ENCODE measurements at regions not wholly inside any gene's neighbourhood (a gene's known extent, or its start where the extent isn't known, plus 50 kb on each side); places are given as distances from the start of the nearest gene placed in this dataset.
"Not testable (repeated sequence)": the region's sequence is repeated elsewhere in the genome, so short reads cannot be mapped to it uniquely, and the experiment has no call there.

GRCh38 chr22:19604711-19605268 is 80.6 kb upstream of the CLDN5 start:
- Mint-ChIP-seq H3K4me1 (peaks cover 16 to 61% (median 41%) of the 10 kb centered on the region in 4 donors), H3K9me3 (no peaks in the 10 kb centered on the region), H3K27me3 (peaks cover 0 to 3% (median 0%) of the 10 kb centered on the region in 5 donors), H3K36me3 (no peaks in the 10 kb centered on the region), H3K27ac (peak overlapping the region in 5 of 10 donors; percentile 2 to 76 (median 61)), H3K4me3 (no peak overlapping the region)
- ATAC-seq (no peak), DNase-seq (no peak)
- POLR2A ChIA-PET, result no interaction called here

DNA sequence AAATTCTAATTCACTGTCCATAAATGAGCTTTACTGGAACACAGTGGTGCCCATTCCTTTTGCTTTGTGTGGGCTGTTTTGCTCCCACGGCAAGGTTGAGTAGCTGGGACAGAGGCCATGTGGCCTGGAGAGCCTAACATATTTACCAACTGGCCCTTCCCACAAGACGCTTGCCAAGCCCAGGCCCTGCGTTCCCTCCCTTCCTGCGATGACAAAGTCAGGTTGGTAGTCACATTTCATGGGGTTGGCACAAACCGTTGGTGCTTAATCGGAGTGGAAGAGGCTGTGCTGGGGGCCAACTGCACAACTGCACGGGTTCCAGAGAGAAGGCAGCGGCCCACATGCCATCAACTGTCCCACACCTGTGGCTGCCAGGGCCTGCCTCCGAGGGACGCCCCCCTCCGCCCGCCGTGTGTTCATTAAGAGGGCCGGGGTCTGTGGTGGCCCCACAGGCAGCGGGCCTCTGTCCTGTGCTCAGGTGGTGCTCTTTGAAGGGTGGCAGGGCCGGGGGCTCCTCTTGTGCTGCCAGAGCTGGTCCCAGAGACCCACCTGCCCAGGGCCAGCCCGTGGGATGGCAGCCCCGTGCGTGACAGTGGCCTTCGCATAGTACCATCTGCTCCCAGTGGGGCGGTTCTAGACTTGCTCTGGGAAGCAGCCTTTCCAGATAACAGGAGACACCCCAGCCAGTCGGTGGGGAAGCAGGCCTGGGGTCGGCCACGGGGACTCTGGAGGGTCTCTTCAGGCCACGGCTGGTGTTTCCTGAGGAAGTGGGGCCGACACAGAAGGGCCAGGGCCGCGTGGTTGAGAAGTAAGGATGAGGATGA is 81.5 kb upstream of the CLDN5 start:
- peaks cover 0 to 3% (median 0%) of the 10 kb centered on the region in 5 donors for H3K27me3 Mint-ChIP-seq
- POLR2A ChIA-PET, result no interaction called here
- H3K36me3 Mint-ChIP-seq, result no peaks in the 10 kb centered on the region
- H3K9me3 Mint-ChIP-seq, result no peaks in the 10 kb centered on the region
- H3K4me1 Mint-ChIP-seq, result peaks cover 16 to 64% (median 45%) of the 10 kb centered on the region in 4 donors
- H3K4me3 Mint-ChIP-seq, result no peak overlapping the region
- DNase-seq (no peak), ATAC-seq (no peak)
- H3K27ac Mint-ChIP-seq, result peak overlapping the region in 6 of 10 donors; percentile 20 to 91 (median 87)

DNA sequence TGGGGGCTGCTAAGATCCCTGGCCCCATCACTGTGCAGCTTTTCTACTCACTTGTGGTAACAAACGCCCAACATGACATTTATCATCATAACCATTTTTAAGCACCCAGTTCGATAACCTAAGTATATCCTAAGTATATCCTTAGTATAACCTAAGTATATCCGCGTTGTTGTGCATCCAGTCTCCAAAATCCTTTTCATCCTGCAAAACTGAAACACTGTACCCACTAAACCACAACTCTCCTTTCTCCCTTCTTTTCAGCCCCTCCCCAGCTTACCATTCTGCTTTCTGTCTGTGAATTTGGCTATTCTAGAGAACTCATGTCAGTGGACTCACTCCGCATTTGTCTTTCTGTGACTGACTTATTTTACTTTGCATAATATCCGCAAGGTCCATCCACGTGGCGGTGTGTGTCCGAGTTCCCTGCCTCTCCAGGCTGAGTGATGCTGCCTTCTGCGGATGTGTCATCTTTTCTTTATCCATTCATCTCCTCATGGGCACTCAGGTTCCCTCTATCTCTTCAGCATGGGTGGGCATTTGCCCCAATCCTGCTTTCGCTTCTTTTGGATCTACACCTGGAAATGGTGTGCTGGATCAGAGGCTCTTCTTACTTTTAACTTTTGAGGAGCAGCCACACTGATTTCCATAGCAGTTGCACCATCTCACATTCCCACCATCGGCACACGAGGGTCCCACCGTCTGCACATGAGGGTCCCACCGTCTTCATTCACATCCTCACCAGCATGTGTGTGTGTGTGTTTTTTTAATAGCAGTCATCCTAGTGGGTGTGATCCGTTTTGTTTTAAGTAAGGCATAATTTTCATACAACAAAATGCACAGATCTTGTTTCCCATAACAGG is 82.4 kb upstream of the CLDN5 start:
- Mint-ChIP-seq H3K9me3 (no peaks in the 10 kb centered on the region), H3K27ac (peak overlapping the region; percentile 29 to 91 (median 86)), H3K27me3 (peaks cover 0 to 3% (median 0%) of the 10 kb centered on the region in 5 donors), H3K4me3 (peak overlapping the region in 8 of 10 donors; percentile 41 to 69 (median 54)), H3K36me3 (no peaks in the 10 kb centered on the region), H3K4me1 (peaks cover 16 to 68% (median 47%) of the 10 kb centered on the region in 4 donors)
- no peak for ATAC-seq
- no peak for DNase-seq
- POLR2A ChIA-PET, result interaction anchor here (4.5 kb wide), 1 partner anchor 8 kb away, joined by 28 read pairs; no protein-coding TSS in a partner anchor

- no peaks in the 10 kb centered on the region for H3K9me3 Mint-ChIP-seq
- peak overlapping the region in 9 of 10 donors; percentile 28 to 69 (median 54) for H3K4me3 Mint-ChIP-seq
- H3K27me3 Mint-ChIP-seq, result peaks cover 0 to 3% (median 0%) of the 10 kb centered on the region in 5 donors
- H3K4me1 Mint-ChIP-seq, result peaks cover 16 to 67% (median 43%) of the 10 kb centered on the region in 4 donors
- POLR2A ChIA-PET, result interaction anchor here (1.0 to 4.5 kb wide), 2 partner anchors 9 to 128 kb away, joined by 3 to 28 read pairs; partner anchors contain the start of genes CDC45 and UFD1
- ATAC-seq (peak; percentile 80 to 90), DNase-seq (peak in 7 of 10 donors; percentile 19 to 57 (median 41))
- H3K27ac Mint-ChIP-seq, result peak overlapping the region; percentile 25 to 91 (median 86)
- H3K36me3 Mint-ChIP-seq, result no peaks in the 10 kb centered on the region
Observed at GRCh38 chr22:19607192-19608002, 83.2 kb upstream of the CLDN5 start.

- peaks cover 13 to 59% (median 36%) of the 10 kb centered on the region in 4 donors for H3K4me1 Mint-ChIP-seq
- no peak for ATAC-seq
- DNase-seq, result no peak
- H3K9me3 Mint-ChIP-seq, result no peaks in the 10 kb centered on the region
- H3K27ac Mint-ChIP-seq, result peak overlapping the region in 7 of 10 donors; percentile 19 to 91 (median 87)
- H3K36me3 Mint-ChIP-seq, result no peaks in the 10 kb centered on the region
- POLR2A ChIA-PET, result interaction anchor here (1.0 to 4.5 kb wide), 3 partner anchors 10 to 129 kb away, joined by 3 to 28 read pairs (median 3); partner anchors contain the start of genes CDC45 and UFD1
- H3K27me3 Mint-ChIP-seq, result no peaks in the 10 kb centered on the region
- peak overlapping the region in 4 of 10 donors; percentile 36 to 60 (median 39) for H3K4me3 Mint-ChIP-seq
Observed at GRCh38 chr22:19608003-19608690, 83.9 kb upstream of the CLDN5 start.

- Mint-ChIP-seq H3K4me3 (peak overlapping the region in 2 of 10 donors; percentile 39 to 44), H3K4me1 (peaks cover 11 to 53% (median 34%) of the 10 kb centered on the region in 4 donors), H3K27ac (peak overlapping the region in 2 of 10 donors; percentile 88 to 94)
- ATAC-seq, DNase-seq, H3K9me3 Mint-ChIP-seq, H3K27me3 Mint-ChIP-seq, H3K36me3 Mint-ChIP-seq: not testable (repeated sequence)
- POLR2A ChIA-PET, result interaction anchor here (0.7 to 4.5 kb wide), 3 partner anchors 11 to 881 kb away, joined by 3 to 28 read pairs (median 6); partner anchors contain the start of gene HIRA
Observed at GRCh38 chr22:19609753-19610152, 85.5 kb upstream of the CLDN5 start.

GRCh38 chr22:19610518-19611253 is 86.5 kb upstream of the CLDN5 start:
- Mint-ChIP-seq H3K4me1 (peaks cover 9 to 50% (median 34%) of the 10 kb centered on the region in 4 donors), H3K9me3 (no peaks in the 10 kb centered on the region), H3K4me3 (peak overlapping the region in 7 of 10 donors; percentile 27 to 62 (median 37)), H3K27ac (peak overlapping the region in 9 of 10 donors; percentile 29 to 89 (median 77)), H3K36me3 (no peaks in the 10 kb centered on the region), H3K27me3 (no peaks in the 10 kb centered on the region)
- peak; percentile 37 to 50 for ATAC-seq
- POLR2A ChIA-PET, result interaction anchor here (1.0 to 4.5 kb wide), 2 partner anchors 12 to 179 kb away, joined by 3 to 28 read pairs; partner anchors contain the start of gene HIRA
- peak in 4 of 10 donors; percentile 4 to 28 (median 14) for DNase-seq

DNA sequence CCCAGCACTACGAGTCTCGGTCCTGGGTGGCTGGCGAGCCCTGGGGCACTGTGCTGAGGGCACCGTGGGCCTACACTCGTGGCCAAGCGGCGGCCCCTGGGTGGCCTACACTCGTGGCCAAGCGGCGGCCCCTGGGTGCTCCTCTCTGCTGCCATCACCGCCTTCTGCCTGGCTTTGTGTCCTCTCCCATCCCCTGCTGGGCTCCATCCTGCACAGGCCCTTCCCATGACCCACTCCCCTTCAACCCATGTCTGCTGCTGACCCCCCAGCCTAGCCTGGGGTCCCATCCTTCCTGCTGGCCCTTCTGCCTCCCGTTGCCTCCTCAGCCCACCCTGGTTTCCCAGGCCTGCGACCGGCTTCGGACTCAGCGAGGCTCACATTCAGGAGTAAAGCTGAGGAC is 87.4 kb upstream of the CLDN5 start:
- H3K36me3 Mint-ChIP-seq, result no peaks in the 10 kb centered on the region
- H3K4me3 Mint-ChIP-seq, result peak overlapping the region in 1 of 10 donors; percentile 64
- no peaks in the 10 kb centered on the region for H3K27me3 Mint-ChIP-seq
- no peak for DNase-seq
- peak overlapping the region in 2 of 10 donors; percentile 44 to 87 for H3K27ac Mint-ChIP-seq
- no peaks in the 10 kb centered on the region for H3K9me3 Mint-ChIP-seq
- no peak for ATAC-seq
- POLR2A ChIA-PET, result no interaction called here
- H3K4me1 Mint-ChIP-seq, result peaks cover 7 to 46% (median 33%) of the 10 kb centered on the region in 4 donors

DNA sequence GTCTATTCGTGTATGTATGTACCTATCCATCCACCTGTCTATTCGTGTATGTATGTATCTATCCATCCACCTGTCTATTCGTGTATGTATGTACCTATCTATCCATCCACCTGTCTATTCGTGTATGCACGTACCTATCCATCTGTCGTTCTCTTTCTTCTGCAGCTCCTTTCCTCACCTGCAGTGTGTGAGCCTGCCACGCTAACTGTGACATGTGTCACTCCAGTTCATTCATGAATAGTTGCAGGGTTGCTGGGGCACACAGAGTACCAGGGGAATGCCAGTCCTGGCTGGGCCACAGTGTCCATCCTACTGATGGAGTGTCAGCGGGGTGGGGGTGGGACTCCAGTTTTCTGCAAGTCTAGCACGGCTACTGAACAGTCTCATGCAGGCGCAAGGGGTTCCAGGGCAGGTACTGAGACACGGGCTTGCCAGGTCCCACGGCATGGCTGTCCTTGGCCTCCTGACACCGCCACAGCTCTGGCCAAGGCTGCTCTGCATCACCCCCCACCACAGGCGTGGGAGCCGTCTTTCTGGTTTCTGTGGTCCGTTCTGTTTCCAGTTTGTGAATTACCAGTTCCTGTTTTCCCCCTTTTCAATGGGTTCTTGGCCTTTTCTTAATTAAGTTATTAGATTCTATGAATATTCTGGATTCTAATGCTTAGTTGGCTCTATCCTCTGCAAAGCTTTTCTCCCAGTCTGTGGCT is 88.8 kb upstream of the CLDN5 start:
- Mint-ChIP-seq H3K27me3 (no peaks in the 10 kb centered on the region), H3K27ac (peak overlapping the region in 1 of 10 donors; percentile 11), H3K36me3 (no peaks in the 10 kb centered on the region), H3K9me3 (no peaks in the 10 kb centered on the region), H3K4me3 (no peak overlapping the region), H3K4me1 (peaks cover 0 to 32% (median 21%) of the 10 kb centered on the region in 4 donors)
- ATAC-seq (no peak), DNase-seq (no peak)
- POLR2A ChIA-PET, result interaction anchor here (0.7 kb wide), 1 partner anchor 252 kb away, joined by 6 read pairs; no protein-coding TSS in a partner anchor

DNA sequence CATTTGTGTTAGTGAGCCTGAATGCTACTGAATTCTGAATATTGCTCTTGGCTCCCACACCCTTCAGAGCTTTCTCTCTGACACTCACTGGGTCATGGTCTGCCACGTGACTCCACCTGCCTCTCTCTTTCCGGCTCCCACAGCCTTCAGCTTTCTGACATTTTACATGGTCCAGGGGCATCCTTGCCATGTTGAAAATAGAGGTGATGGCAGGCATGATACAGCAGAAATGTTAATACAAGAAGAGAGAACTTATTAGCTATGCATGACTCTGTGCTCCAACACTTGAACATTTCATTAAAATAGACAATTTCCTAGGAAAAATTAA is 90.3 kb upstream of the CLDN5 start:
- Mint-ChIP-seq H3K9me3 (no peaks in the 10 kb centered on the region), H3K27me3 (no peaks in the 10 kb centered on the region), H3K4me1 (peaks cover 2 to 28% (median 20%) of the 10 kb centered on the region in 4 donors), H3K4me3 (no peak overlapping the region), H3K27ac (peak overlapping the region in 1 of 10 donors; percentile 76), H3K36me3 (no peaks in the 10 kb centered on the region)
- POLR2A ChIA-PET, result interaction anchor here (0.7 kb wide), 1 partner anchor 13 kb away, joined by 3 read pairs; no protein-coding TSS in a partner anchor
- no peak for DNase-seq
- no peak for ATAC-seq

All from naive thymus-derived CD8-positive, alpha-beta T cell (primary cell).